Iris pigment epithelial cell (primary cell): ENCODE measurements at regions not wholly inside any gene's neighbourhood (a gene's known extent, or its start where the extent isn't known, plus 50 kb on each side); places are given as distances from the start of the nearest gene placed in this dataset.
A peak's percentile ranks its signal among the peaks of the same experiment; 100 is the strongest.
"Not testable (repeated sequence)": the region's sequence is repeated elsewhere in the genome, so short reads cannot be mapped to it uniquely, and the experiment has no call there.

Experiments used
- DNase-seq: peaks from one replicate; pipeline ENCODE4 v3.0.0-alpha.2; 2011; ENCODE audit warnings: low read depth

- no peak for DNase-seq
Measured at GRCh38 chr5:27491047-27491446, 452.7 kb upstream of the CDH9 start.

GRCh38 chr5:27489701-27490100, 451.3 kb upstream of the CDH9 start:
- DNase-seq: no peak

- no peak for DNase-seq
Measured at GRCh38 chr5:27482663-27483062, 444.3 kb upstream of the CDH9 start.

GRCh38 chr5:27479859-27480258, 441.5 kb upstream of the CDH9 start:
- DNase-seq: no peak

- DNase-seq: no peak
Measured at GRCh38 chr5:27477550-27477949, 439.2 kb upstream of the CDH9 start.

- no peak for DNase-seq
Measured at GRCh38 chr5:27476356-27476988, 438.1 kb upstream of the CDH9 start.

GRCh38 chr5:27475063-27475462, 436.7 kb upstream of the CDH9 start:
- DNase-seq: no peak

- DNase-seq: peak; percentile 9
Measured at GRCh38 chr5:27474395-27474794, 436.0 kb upstream of the CDH9 start.

GRCh38 chr5:27474047-27474309, 435.6 kb upstream of the CDH9 start:
- DNase-seq: peak; percentile 3

GRCh38 chr5:27473307-27474046, 435.1 kb upstream of the CDH9 start:
- DNase-seq: no peak

- DNase-seq: no peak
Measured at GRCh38 chr5:27472871-27473270, 434.5 kb upstream of the CDH9 start.

GRCh38 chr5:27472000-27472763, 433.8 kb upstream of the CDH9 start:
- DNase-seq: peak; percentile 40

- DNase-seq: no peak
Measured at GRCh38 chr5:27466959-27467358, 428.6 kb upstream of the CDH9 start.

- no peak for DNase-seq
Measured at GRCh38 chr5:27465140-27465539, 426.8 kb upstream of the CDH9 start.

- DNase-seq: no peak
Measured at GRCh38 chr5:27463446-27464149, 425.2 kb upstream of the CDH9 start.

- DNase-seq: no peak
Measured at GRCh38 chr5:27462936-27463335, 424.6 kb upstream of the CDH9 start.

GRCh38 chr5:27458287-27458686, 419.9 kb upstream of the CDH9 start:
- no peak for DNase-seq

GRCh38 chr5:27451377-27451776, 413.0 kb upstream of the CDH9 start:
- no peak for DNase-seq

- DNase-seq: peak; percentile 42
Measured at GRCh38 chr5:27450607-27451006, 412.2 kb upstream of the CDH9 start.

GRCh38 chr5:27439383-27439782, 401.0 kb upstream of the CDH9 start:
- DNase-seq: not testable (repeated sequence)

- peak; percentile 79 for DNase-seq
Measured at GRCh38 chr5:27437594-27438200, 399.3 kb upstream of the CDH9 start.

- no peak for DNase-seq
Measured at GRCh38 chr5:27434335-27434734, 395.9 kb upstream of the CDH9 start.
